Caco-2 (cell line): ENCODE measurements at regions not wholly inside any gene's neighbourhood (a gene's known extent, or its start where the extent isn't known, plus 50 kb on each side); places are given as distances from the start of the nearest gene placed in this dataset.

ENCODE experiments used
- BruUV-seq: library from RNA; stranded (reverse); fragments of 400-500 nt; replicated peaks from 2 replicates; lab custom pipeline; 2021; lab: Mats Ljungman, UMichigan
- CTCF ChIA-PET: fragments of 300-600 bp; sonication (Branson Sonifier 250); formaldehyde crosslinking; loops from one replicate; lab custom pipeline; 2022; ENCODE audit warnings: antibody characterized with exemption; lab: Charles Lee
- POLR2A ChIA-PET: fragments of 300-600 bp; sonication (Branson Sonifier 250); formaldehyde crosslinking; loops from one replicate; lab custom pipeline; 2022; ENCODE audit warnings: antibody characterized with exemption; lab: Charles Lee
- DNase-seq, 2 experiments: peaks; one replicate each; pipeline versions ENCODE4 v3.0.0 to v3.0.0-alpha.2; 2020 to 2022
- H3K27me3 ChIP-seq: replicated peaks from 2 replicates; pipeline ENCODE4 v1.6.0; 2011; ENCODE audit warnings: low read length; ENCODE audit not compliant: control insufficient read depth, insufficient read depth
- H3K36me3 ChIP-seq: 2 replicates; pipeline ENCODE4 v1.5.1; 2011; ENCODE audit warnings: low read length; ENCODE audit not compliant: control insufficient read depth, insufficient read depth
- H3K4me1 ChIP-seq: fragments of 250-450 bp; sonication (Bioruptor Pico); 2 replicates; pipeline ENCODE4 v1.5.1; 2020; ENCODE audit warnings: mild to moderate bottlenecking
- H3K4me3 ChIP-seq: 2 replicates; pipeline ENCODE4 v1.5.1; 2011; ENCODE audit warnings: low read depth, mild to moderate bottlenecking, control low read depth, low read length
- H3K9me3 ChIP-seq: fragments of 250-450 bp; sonication (Bioruptor Pico); 2 replicates; pipeline ENCODE4 v1.5.1; 2020; ENCODE audit warnings: mild to moderate bottlenecking, moderate library complexity
- H3K27ac Mint-ChIP-seq: one replicate; pipeline ENCODE4 v1.8.0; 2022; ENCODE audit warnings: mixed read lengths; ENCODE audit not compliant: unreplicated experiment
- H3K27me3 Mint-ChIP-seq: one replicate; pipeline ENCODE4 v1.8.0; 2022; ENCODE audit warnings: mixed read lengths; ENCODE audit not compliant: insufficient read depth, unreplicated experiment
- H3K36me3 Mint-ChIP-seq: one replicate; pipeline ENCODE4 v1.8.0; 2022; ENCODE audit warnings: mild to moderate bottlenecking, mixed read lengths; ENCODE audit not compliant: insufficient read depth, unreplicated experiment
- H3K4me1 Mint-ChIP-seq: one replicate; pipeline ENCODE4 v1.8.0; 2022; ENCODE audit warnings: low read depth, mixed read lengths; ENCODE audit not compliant: unreplicated experiment
- H3K4me3 Mint-ChIP-seq: one replicate; pipeline ENCODE4 v1.8.0; 2022; ENCODE audit warnings: mild to moderate bottlenecking, moderate library complexity, mixed read lengths; ENCODE audit not compliant: unreplicated experiment
- H3K9me3 Mint-ChIP-seq: one replicate; pipeline ENCODE4 v1.8.0; 2022; ENCODE audit warnings: mixed read lengths; ENCODE audit not compliant: unreplicated experiment
- CTCF ChIP-seq, 2 experiments: fragments of 200-600 bp in 1 of 2; IDR thresholded peaks; 1 replicate in 1 of 2; 2 replicates in 1 of 2; pipeline versions ENCODE4 v1.5.1 to v1.8.0; 2011 to 2022; ENCODE audit warnings: antibody characterized with exemption in 1 of 2, control low read depth in 1 of 2, inconsistent platforms in 1 of 2, low read depth in 1 of 2, low read length in 1 of 2, mild to moderate bottlenecking in 1 of 2, moderate library complexity in 1 of 2; ENCODE audit not compliant: insufficient read depth in 1 of 2, severe bottlenecking in 1 of 2, unreplicated experiment in 1 of 2
- intact Hi-C: fragments of 100-400 bp; cut with micrococcal nuclease; formaldehyde crosslinking; loops from one replicate; pipeline ENCODE4 v1.10.0; 2022; ENCODE audit not compliant: unreplicated experiment

- ChIA-PET POLR2A (no interaction called here), CTCF (no interaction called here)
- H3K27ac Mint-ChIP-seq, result no peak overlapping the region
- Histone ChIP-seq H3K4me3 (no peak overlapping the region), H3K4me1 (peaks cover 7% of the 10 kb centered on the region; the same call in 1 of the 2 replicates), H3K27me3 (no peaks in the 10 kb centered on the region), H3K36me3 (no peaks in the 10 kb centered on the region), H3K9me3 (no peaks in the 10 kb centered on the region)
- intact Hi-C loops, result no loop called here
- no peaks in the 10 kb centered on the region for H3K9me3 Mint-ChIP-seq
- no peak overlapping the region for H3K4me3 Mint-ChIP-seq
- BruUV-seq, result no TSS peak
- no peak for TF ChIP-seq CTCF (IDR thresholded peaks at IDR 0.05; ENCODE audit: insufficient read depth in 1 of 2, low read depth in 1 of 2, low read length in 1 of 2, severe bottlenecking in 1 of 2, unreplicated experiment in 1 of 2)
- H3K36me3 Mint-ChIP-seq, result no peaks in the 10 kb centered on the region
- no peak for DNase-seq
- H3K27me3 Mint-ChIP-seq, result no peaks in the 10 kb centered on the region
- peaks cover 46% of the 10 kb centered on the region for H3K4me1 Mint-ChIP-seq
Measured at GRCh38 chr13:28552288-28552687, 57.4 kb upstream of the FLT1 start.

DNA sequence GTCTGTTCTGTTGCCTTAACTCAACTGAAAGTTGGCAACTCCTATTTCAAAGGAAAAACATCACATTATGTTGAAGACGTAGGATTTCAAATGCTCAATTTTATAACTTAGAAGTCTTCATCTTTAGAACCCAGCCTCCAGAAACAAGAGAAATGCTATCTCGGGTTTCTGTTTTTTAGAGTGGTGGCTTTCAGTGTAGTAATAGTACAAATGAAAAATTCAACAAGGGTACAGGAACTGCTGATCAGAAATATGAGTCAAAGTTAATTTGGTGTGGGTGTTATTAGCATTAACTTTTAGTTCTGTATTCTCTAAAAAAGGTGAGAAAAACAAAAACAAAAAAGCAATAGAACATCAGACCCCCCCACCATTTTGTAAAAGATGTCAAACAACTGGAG is 56.6 kb upstream of the FLT1 start:
- TF ChIP-seq CTCF (IDR thresholded peaks at IDR 0.05; ENCODE audit: insufficient read depth in 1 of 2, low read depth in 1 of 2, low read length in 1 of 2, severe bottlenecking in 1 of 2, unreplicated experiment in 1 of 2), result no peak
- H3K36me3 ChIP-seq, result no peaks in the 10 kb centered on the region
- H3K9me3 ChIP-seq, result no peaks in the 10 kb centered on the region
- CTCF ChIA-PET, result no interaction called here
- peaks cover 7% of the 10 kb centered on the region; the same call in 1 of the 2 replicates for H3K4me1 ChIP-seq
- Mint-ChIP-seq H3K36me3 (no peaks in the 10 kb centered on the region), H3K9me3 (no peaks in the 10 kb centered on the region), H3K27me3 (no peaks in the 10 kb centered on the region), H3K4me1 (peaks cover 46% of the 10 kb centered on the region), H3K27ac (no peak overlapping the region), H3K4me3 (no peak overlapping the region)
- POLR2A ChIA-PET, result no interaction called here
- no peak for DNase-seq
- H3K27me3 ChIP-seq, result no peaks in the 10 kb centered on the region
- intact Hi-C loops, result no loop called here
- no TSS peak for BruUV-seq
- H3K4me3 ChIP-seq, result no peak overlapping the region

GRCh38 chr13:28550721-28551497 is 56.0 kb upstream of the FLT1 start:
- Histone ChIP-seq H3K4me3 (no peak overlapping the region), H3K36me3 (no peaks in the 10 kb centered on the region), H3K9me3 (no peaks in the 10 kb centered on the region), H3K27me3 (no peaks in the 10 kb centered on the region), H3K4me1 (peaks cover 10% of the 10 kb centered on the region; the same call in 1 of the 2 replicates)
- no peak overlapping the region for H3K27ac Mint-ChIP-seq
- H3K4me3 Mint-ChIP-seq, result no peak overlapping the region
- peaks cover 5% of the 10 kb centered on the region for H3K9me3 Mint-ChIP-seq
- no TSS peak for BruUV-seq
- peaks cover 51% of the 10 kb centered on the region for H3K4me1 Mint-ChIP-seq
- ChIA-PET POLR2A (no interaction called here), CTCF (no interaction called here)
- no peaks in the 10 kb centered on the region for H3K27me3 Mint-ChIP-seq
- H3K36me3 Mint-ChIP-seq, result peaks cover 4% of the 10 kb centered on the region
- intact Hi-C loops, result no loop called here
- TF ChIP-seq CTCF (IDR thresholded peaks at IDR 0.05; ENCODE audit: insufficient read depth in 1 of 2, low read depth in 1 of 2, low read length in 1 of 2, severe bottlenecking in 1 of 2, unreplicated experiment in 1 of 2), result no peak
- no peak for DNase-seq
